C4-2B (cell line): ENCODE measurements at regions not wholly inside any gene's neighbourhood (a gene's known extent, or its start where the extent isn't known, plus 50 kb on each side); places are given as distances from the start of the nearest gene placed in this dataset.

Source experiments
- CTCF ChIP-seq: fragments of 450-650 bp; conservative IDR thresholded peaks from 2 replicates; pipeline ENCODE4 v1.5.1; 2017; ENCODE audit warnings: mild to moderate bottlenecking
- ZFX ChIP-seq: fragments of 450-650 bp; IDR thresholded peaks from 2 replicates; pipeline ENCODE4 v1.6.1; 2017

GRCh38 chr7:94253686-94254085 lies 141.0 kb upstream of the COL1A2 start:
- no peak for TF ChIP-seq CTCF
- no peak for TF ChIP-seq ZFX
